Natural killer cell (primary cell): ENCODE measurements at regions not wholly inside any gene's neighbourhood (a gene's known extent, or its start where the extent isn't known, plus 50 kb on each side); places are given as distances from the start of the nearest gene placed in this dataset.

Experiments
- ATAC-seq, 3 donors: fragments of 150-1000 bp in 2 of 3; fragments of 200-7000 bp in 1 of 3; cut with Tn5 transposase; 1 replicate in 1 of 3; 2 replicates in 2 of 3; pipeline ENCODE4 v1.10.0; 2021; ENCODE audit warnings: mild to moderate bottlenecking in 2 of 3, moderate library complexity in 2 of 3
- DNase-seq, 2 donors: peaks; one replicate each; pipeline versions ENCODE4 v3.0.0 to v3.0.0-alpha.2; 2013 to 2021; ENCODE audit warnings: mixed read lengths in 1 of 2
- H3K27ac ChIP-seq: one replicate; pipeline ENCODE4 v1.5.1; 2013; ENCODE audit warnings: mild to moderate bottlenecking, low read length
- H3K27me3 ChIP-seq: one replicate; pipeline ENCODE4 v1.6.1; 2013; ENCODE audit warnings: low read length; ENCODE audit not compliant: control insufficient read depth, insufficient read depth
- H3K36me3 ChIP-seq: one replicate; pipeline ENCODE4 v1.6.1; 2013; ENCODE audit warnings: low read length; ENCODE audit not compliant: control insufficient read depth, insufficient read depth
- H3K4me1 ChIP-seq: one replicate; pipeline ENCODE4 v1.6.1; 2013; ENCODE audit warnings: low read length; ENCODE audit not compliant: control insufficient read depth, insufficient read depth
- H3K4me3 ChIP-seq: one replicate; pipeline ENCODE4 v1.5.1; 2013; ENCODE audit warnings: low read length
- H3K9me3 ChIP-seq: one replicate; pipeline ENCODE4 v1.6.1; 2013; ENCODE audit warnings: low read length; ENCODE audit not compliant: control insufficient read depth, insufficient read depth
- H3K27ac Mint-ChIP-seq, 2 donors: one replicate each; pipeline ENCODE4 v1.8.0; 2022; ENCODE audit warnings: mild to moderate bottlenecking in 2 of 2, mixed read lengths in 2 of 2, moderate library complexity in 1 of 2
- H3K27me3 Mint-ChIP-seq, 2 donors: one replicate each; pipeline ENCODE4 v1.8.0; 2022; ENCODE audit warnings: low read depth in 2 of 2, mixed read lengths in 2 of 2
- H3K36me3 Mint-ChIP-seq: one replicate; pipeline ENCODE4 v1.8.0; 2022; ENCODE audit warnings: mixed read lengths
- H3K4me1 Mint-ChIP-seq, 2 donors: one replicate each; pipeline ENCODE4 v1.8.0; 2022; ENCODE audit warnings: mixed read lengths in 2 of 2
- H3K4me3 Mint-ChIP-seq: one replicate; pipeline ENCODE4 v1.8.0; 2022; ENCODE audit warnings: mild to moderate bottlenecking, moderate library complexity, mixed read lengths
- H3K9me3 Mint-ChIP-seq, 2 donors: one replicate each; pipeline ENCODE4 v1.8.0; 2022; ENCODE audit warnings: mixed read lengths in 2 of 2
- WGBS: methylation state at CpG from one replicate; pipeline ENCODE4 v1.1.7; 2013; ENCODE audit warnings: missing lambda C conversion rate; ENCODE audit not compliant: insufficient coverage; 5-methylcytosine and 5-hydroxymethylcytosine counted together
- intact Hi-C: fragments of 100-400 bp; cut with micrococcal nuclease; formaldehyde crosslinking; loops from one replicate; pipeline ENCODE4 v1.14.2; 2022
- TF ChIP-seq, protein P1 (sequence below): fragments of 200-600 bp; IDR thresholded peaks from one replicate; pipeline ENCODE4 v1.8.0; 2022; ENCODE audit warnings: antibody characterized with exemption

DNA sequence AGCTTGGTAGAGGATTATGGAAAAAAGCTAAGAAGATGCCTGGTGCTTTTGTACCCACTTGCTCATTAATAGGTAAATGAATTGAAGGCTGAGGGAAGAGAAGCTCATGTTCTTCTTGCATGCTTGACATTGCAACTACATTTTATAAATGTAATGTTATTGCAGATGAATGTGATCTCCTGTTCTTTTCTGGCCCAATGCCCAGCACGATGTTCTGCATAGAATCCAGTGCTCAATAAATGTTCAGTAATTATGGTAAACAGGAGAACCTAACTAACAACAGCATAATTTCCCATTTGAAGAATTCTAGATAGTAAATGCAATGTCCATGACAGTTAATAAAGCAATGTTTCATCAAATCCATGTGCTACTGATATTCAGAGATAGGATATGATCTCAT lies 638.2 kb upstream of the SOX9 start:
- Mint-ChIP-seq H3K27me3 (no peaks in the 10 kb centered on the region), H3K36me3 (no peaks in the 10 kb centered on the region), H3K27ac (no peak overlapping the region), H3K4me1 (no peaks in the 10 kb centered on the region), H3K9me3 (peaks cover 2 to 10% of the 10 kb centered on the region in 2 donors), H3K4me3 (no peak overlapping the region)
- ATAC-seq, result no peak
- TF ChIP-seq, protein P1, sequence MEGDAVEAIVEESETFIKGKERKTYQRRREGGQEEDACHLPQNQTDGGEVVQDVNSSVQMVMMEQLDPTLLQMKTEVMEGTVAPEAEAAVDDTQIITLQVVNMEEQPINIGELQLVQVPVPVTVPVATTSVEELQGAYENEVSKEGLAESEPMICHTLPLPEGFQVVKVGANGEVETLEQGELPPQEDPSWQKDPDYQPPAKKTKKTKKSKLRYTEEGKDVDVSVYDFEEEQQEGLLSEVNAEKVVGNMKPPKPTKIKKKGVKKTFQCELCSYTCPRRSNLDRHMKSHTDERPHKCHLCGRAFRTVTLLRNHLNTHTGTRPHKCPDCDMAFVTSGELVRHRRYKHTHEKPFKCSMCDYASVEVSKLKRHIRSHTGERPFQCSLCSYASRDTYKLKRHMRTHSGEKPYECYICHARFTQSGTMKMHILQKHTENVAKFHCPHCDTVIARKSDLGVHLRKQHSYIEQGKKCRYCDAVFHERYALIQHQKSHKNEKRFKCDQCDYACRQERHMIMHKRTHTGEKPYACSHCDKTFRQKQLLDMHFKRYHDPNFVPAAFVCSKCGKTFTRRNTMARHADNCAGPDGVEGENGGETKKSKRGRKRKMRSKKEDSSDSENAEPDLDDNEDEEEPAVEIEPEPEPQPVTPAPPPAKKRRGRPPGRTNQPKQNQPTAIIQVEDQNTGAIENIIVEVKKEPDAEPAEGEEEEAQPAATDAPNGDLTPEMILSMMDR, result no peak
- H3K27me3 ChIP-seq, result no peaks in the 10 kb centered on the region
- no peak overlapping the region for H3K4me3 ChIP-seq
- intact Hi-C loops, result no loop called here
- H3K4me1 ChIP-seq, result no peaks in the 10 kb centered on the region
- no peaks in the 10 kb centered on the region for H3K9me3 ChIP-seq
- DNase-seq, result no peak
- no CpG with 5 or more reads among the region's 1 CpG for WGBS
- no peak overlapping the region for H3K27ac ChIP-seq
- no peaks in the 10 kb centered on the region for H3K36me3 ChIP-seq

DNA sequence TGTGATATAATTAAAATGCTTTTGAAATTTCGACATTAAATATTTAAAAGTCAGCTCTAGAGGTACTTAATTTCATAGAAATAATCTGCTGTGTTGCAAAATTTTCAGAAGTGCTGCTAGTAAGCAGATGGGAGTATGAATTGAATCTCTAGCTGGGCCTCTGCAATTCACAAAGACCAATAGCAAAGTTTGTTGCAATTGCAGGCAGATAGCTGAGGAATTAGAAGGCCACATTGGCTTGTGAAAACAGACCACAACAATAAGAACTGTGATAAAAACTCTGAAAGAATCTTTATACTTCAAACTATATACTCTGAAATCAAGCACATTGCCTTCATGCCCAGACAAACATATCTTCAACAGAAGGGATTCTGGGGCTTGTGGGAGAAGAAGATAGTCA lies 636.3 kb upstream of the SOX9 start:
- Histone ChIP-seq H3K27ac (no peak overlapping the region), H3K9me3 (no peaks in the 10 kb centered on the region), H3K4me3 (no peak overlapping the region), H3K4me1 (no peaks in the 10 kb centered on the region), H3K36me3 (no peaks in the 10 kb centered on the region), H3K27me3 (no peaks in the 10 kb centered on the region)
- no peak overlapping the region for H3K27ac Mint-ChIP-seq
- no peaks in the 10 kb centered on the region for H3K27me3 Mint-ChIP-seq
- no peak overlapping the region for H3K4me3 Mint-ChIP-seq
- no peaks in the 10 kb centered on the region for H3K36me3 Mint-ChIP-seq
- ATAC-seq (no peak), DNase-seq (no peak)
- H3K9me3 Mint-ChIP-seq, result peaks cover 0 to 8% of the 10 kb centered on the region in 2 donors
- no peaks in the 10 kb centered on the region for H3K4me1 Mint-ChIP-seq
- intact Hi-C loops, result no loop called here
- TF ChIP-seq, protein P1, result no peak
- WGBS, result 50% methylated on average over 1 of the region's 1 CpG

DNA sequence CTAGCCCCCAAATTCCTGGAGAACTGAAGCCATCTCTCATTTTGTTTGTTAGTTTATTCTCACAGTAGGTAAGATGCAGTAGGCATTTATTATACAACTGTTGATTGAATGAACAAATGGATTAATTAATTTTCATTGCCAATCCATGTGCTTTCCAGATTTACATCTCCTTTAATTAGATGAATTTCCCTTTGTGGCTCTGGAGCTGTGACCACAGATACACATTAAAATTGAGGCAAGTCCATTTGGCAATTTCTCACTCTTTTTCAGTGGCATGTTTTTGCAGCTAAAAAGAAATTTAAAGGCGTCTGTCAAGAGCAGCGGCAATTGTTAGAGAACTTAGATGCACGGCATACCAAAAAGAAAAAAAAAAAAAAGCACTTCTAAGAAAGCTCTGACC lies 635.4 kb upstream of the SOX9 start:
- no peak overlapping the region for H3K27ac ChIP-seq
- H3K36me3 Mint-ChIP-seq, result no peaks in the 10 kb centered on the region
- H3K27me3 ChIP-seq, result no peaks in the 10 kb centered on the region
- intact Hi-C loops, result no loop called here
- no peaks in the 10 kb centered on the region for H3K4me1 Mint-ChIP-seq
- 92% methylated on average over 3 of the region's 3 CpGs for WGBS
- no peak overlapping the region for H3K4me3 ChIP-seq
- no peak for DNase-seq
- H3K9me3 Mint-ChIP-seq, result peaks cover 0 to 8% of the 10 kb centered on the region in 2 donors
- no peaks in the 10 kb centered on the region for H3K27me3 Mint-ChIP-seq
- TF ChIP-seq, protein P1, result no peak
- H3K4me3 Mint-ChIP-seq, result no peak overlapping the region
- ATAC-seq, result no peak
- H3K4me1 ChIP-seq, result no peaks in the 10 kb centered on the region
- H3K27ac Mint-ChIP-seq, result no peak overlapping the region
- H3K9me3 ChIP-seq, result no peaks in the 10 kb centered on the region
- no peaks in the 10 kb centered on the region for H3K36me3 ChIP-seq

DNA sequence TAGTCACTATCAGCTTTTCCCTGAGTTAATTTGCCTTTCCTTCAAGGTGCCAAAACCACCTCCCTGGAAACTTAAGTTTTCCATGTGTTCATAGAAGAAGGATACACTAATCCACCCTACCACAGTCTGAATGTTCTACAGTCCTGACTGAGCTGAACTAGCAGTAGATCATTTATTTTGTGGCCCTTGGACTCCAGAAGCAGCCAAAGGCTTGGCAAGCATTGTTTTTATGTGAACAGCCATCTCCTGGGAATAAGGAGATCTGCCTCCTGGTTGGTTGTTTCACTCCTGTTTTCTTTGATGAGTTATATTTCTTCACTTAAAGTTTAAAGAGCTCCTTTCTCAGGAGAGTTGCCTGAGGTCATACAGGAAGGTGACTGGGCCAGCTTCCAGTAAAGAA lies 634.6 kb upstream of the SOX9 start:
- Histone ChIP-seq H3K4me1 (no peaks in the 10 kb centered on the region), H3K27ac (no peak overlapping the region), H3K9me3 (no peaks in the 10 kb centered on the region), H3K4me3 (no peak overlapping the region), H3K27me3 (no peaks in the 10 kb centered on the region), H3K36me3 (no peaks in the 10 kb centered on the region)
- H3K27ac Mint-ChIP-seq, result no peak overlapping the region
- TF ChIP-seq, protein P1, result no peak
- peaks cover 0 to 8% of the 10 kb centered on the region in 2 donors for H3K9me3 Mint-ChIP-seq
- intact Hi-C loops, result no loop called here
- H3K36me3 Mint-ChIP-seq, result no peaks in the 10 kb centered on the region
- H3K27me3 Mint-ChIP-seq, result no peaks in the 10 kb centered on the region
- DNase-seq (no peak), ATAC-seq (no peak)
- no peak overlapping the region for H3K4me3 Mint-ChIP-seq
- H3K4me1 Mint-ChIP-seq, result no peaks in the 10 kb centered on the region
